GM12878 (cell line): ENCODE measurements at regions not wholly inside any gene's neighbourhood (a gene's known extent, or its start where the extent isn't known, plus 50 kb on each side); places are given as distances from the start of the nearest gene placed in this dataset.

ENCODE experiments used
- ATAC-seq: fragments of 200-7000 bp; cut with Tn5 transposase; 3 replicates; pipeline ENCODE4 v1.9.1; 2020; ENCODE audit warnings: mild to moderate bottlenecking, moderate library complexity
- BruUV-seq: library from RNA; stranded (reverse); fragments of 400-500 nt; replicated peaks from 2 replicates; lab custom pipeline; 2021; lab: Mats Ljungman, UMichigan
- CTCF ChIA-PET: fragments of 300-600 bp; sonication (Branson Sonifier 250); formaldehyde crosslinking; extraction: SDS; loops from one replicate; lab custom pipeline; 2021; ENCODE audit warnings: inconsistent platforms; lab: Yijun Ruan, JAX
- POLR2A ChIA-PET: fragments of 350-600 bp; formaldehyde crosslinking; extraction: SDS; loops from one replicate; lab custom pipeline; 2021; ENCODE audit warnings: inconsistent platforms; lab: Charles Lee
- RAD21 ChIA-PET: fragments of 300-600 bp; sonication (Branson Sonifier 250); formaldehyde crosslinking; loops from one replicate; lab custom pipeline; 2023; ENCODE audit warnings: antibody characterized with exemption; ENCODE audit not compliant: unreplicated experiment; lab: Charles Lee
- SMC1A ChIA-PET: fragments of 300-600 bp; sonication (Branson Sonifier 250); formaldehyde crosslinking; loops from one replicate; lab custom pipeline; 2023; ENCODE audit not compliant: unreplicated experiment, uncharacterized antibody; lab: Charles Lee
- DNase-seq: peaks from one replicate; pipeline ENCODE4 v3.0.0-alpha.2; 2011; ENCODE audit warnings: low read depth, low spot score
- FAIRE-seq: peaks from 3 replicates; lab custom pipeline; 2011; peaks lifted over from hg19 to GRCh38; lab: Jason Lieb, UNC
- H2AFZ ChIP-seq: 2 replicates; pipeline ENCODE4 v1.6.0; 2011; ENCODE audit warnings: low read depth, low read length, control low read depth; ENCODE audit not compliant: control insufficient read depth
- H3K27ac ChIP-seq: 2 replicates; pipeline ENCODE4 v1.5.1; 2011; ENCODE audit warnings: control low read depth; ENCODE audit not compliant: control insufficient read depth, insufficient read depth
- H3K27me3 ChIP-seq, 2 experiments: replicated peaks in 1 of 2; 2 replicates each; pipeline versions ENCODE4 v1.6.0 to v1.6.1; 2011; ENCODE audit warnings: low read length in 1 of 2; ENCODE audit not compliant: control insufficient read depth in 2 of 2, insufficient read depth in 2 of 2
- H3K36me3 ChIP-seq, 2 experiments: 2 replicates each; pipeline ENCODE4 v1.5.1; 2011; ENCODE audit warnings: low read length in 1 of 2; ENCODE audit not compliant: control insufficient read depth in 2 of 2, insufficient read depth in 2 of 2
- H3K4me1 ChIP-seq: 2 replicates; pipeline ENCODE4 v1.6.1; 2011; ENCODE audit warnings: mild to moderate bottlenecking, low read length, moderate library complexity, mixed read lengths; ENCODE audit not compliant: control insufficient read depth, insufficient read depth
- H3K4me2 ChIP-seq: 2 replicates; pipeline ENCODE4 v1.6.0; 2011; ENCODE audit warnings: control low read depth; ENCODE audit not compliant: control insufficient read depth, insufficient read depth
- H3K4me3 ChIP-seq: fragments of 200-600 bp; sonication (generic); 2 replicates; pipeline ENCODE4 v1.5.1; 2016
- H3K79me2 ChIP-seq: 2 replicates; pipeline ENCODE4 v1.6.0; 2011; ENCODE audit warnings: low read length; ENCODE audit not compliant: control insufficient read depth, insufficient read depth
- H3K9ac ChIP-seq: 2 replicates; pipeline ENCODE4 v1.8.0; 2011; ENCODE audit warnings: low read length, control low read depth, mixed read lengths; ENCODE audit not compliant: control insufficient read depth, insufficient read depth
- H3K9me3 ChIP-seq: replicated peaks from 3 replicates; pipeline ENCODE4 v1.5.1; 2011; ENCODE audit warnings: mild to moderate bottlenecking, low read length; ENCODE audit not compliant: control insufficient read depth, insufficient read depth
- H4K20me1 ChIP-seq: 2 replicates; pipeline ENCODE4 v1.6.0; 2011; ENCODE audit not compliant: control insufficient read depth, insufficient read depth
- E2F4 ChIP-seq: IDR thresholded peaks from 2 replicates; pipeline ENCODE4 v1.6.1; 2012; ENCODE audit warnings: low read depth, low read length, improper control_type of control experiment
- EZH2 ChIP-seq: IDR thresholded peaks from 2 replicates; pipeline ENCODE4 v1.6.1; 2012; ENCODE audit warnings: low read depth, mild to moderate bottlenecking, control low read depth, inconsistent platforms, low read length, borderline replicate concordance; ENCODE audit not compliant: control insufficient read depth
- HDGF ChIP-seq: fragments of 450-650 bp; IDR thresholded peaks from 2 replicates; pipeline ENCODE4 v1.6.1; 2016; ENCODE audit warnings: antibody characterized with exemption
- NFYA ChIP-seq: IDR thresholded peaks from 2 replicates; pipeline ENCODE4 v1.6.1; 2011; ENCODE audit warnings: low read depth, mild to moderate bottlenecking, low read length, improper control_type of control experiment, borderline replicate concordance
- NR2F1 ChIP-seq: fragments of 450-650 bp; conservative IDR thresholded peaks from 2 replicates; pipeline ENCODE4 v1.6.1; 2017; ENCODE audit warnings: mild to moderate bottlenecking
- RB1 ChIP-seq: fragments of 450-650 bp; formaldehyde crosslinking; IDR thresholded peaks from 2 replicates; pipeline ENCODE4 v1.6.1; 2017; ENCODE audit warnings: mild to moderate bottlenecking, borderline replicate concordance
- RBBP5 ChIP-seq: fragments of 200-600 bp; sonication (generic); conservative IDR thresholded peaks from 2 replicates; pipeline ENCODE4 v1.6.1; 2016
- YBX1 ChIP-seq: fragments of 450-650 bp; IDR thresholded peaks from 2 replicates; pipeline ENCODE4 v1.6.1; 2016; ENCODE audit warnings: antibody characterized with exemption
- ZBTB33 ChIP-seq: fragments of 450-650 bp; IDR thresholded peaks from 2 replicates; pipeline ENCODE4 v1.6.1; 2017; ENCODE audit warnings: mild to moderate bottlenecking
- ZNF217 ChIP-seq: fragments of 450-650 bp; IDR thresholded peaks from 2 replicates; pipeline ENCODE4 v1.6.1; 2017; ENCODE audit warnings: antibody characterized with exemption, mild to moderate bottlenecking
- WGBS: methylation state at CpG from one replicate; pipeline ENCODE4 v1.1.6; 2016; ENCODE audit warnings: low lambda C conversion rate; ENCODE audit not compliant: insufficient replicate concordance, insufficient coverage; ENCODE audit errors: missing lambda C conversion rate; 5-methylcytosine and 5-hydroxymethylcytosine counted together
- in situ Hi-C: fragments of 300-500 bp; cut with MboI; formaldehyde crosslinking; loops from 9 replicates; pipeline ENCODE4 v1.14.3; 2018; ENCODE audit warnings: mixed read lengths
- intact Hi-C: fragments of 100-400 bp; cut with micrococcal nuclease; formaldehyde crosslinking; loops from one replicate; pipeline ENCODE4 v1.14.2; 2022; ENCODE audit not compliant: unreplicated experiment

- ChIA-PET SMC1A (no interaction called here), POLR2A (no interaction called here), CTCF (no interaction called here), RAD21 (no interaction called here)
- TF ChIP-seq NFYA, result no peak
- TF ChIP-seq ZBTB33, result no peak
- no peak for TF ChIP-seq RBBP5
- TF ChIP-seq NR2F1, result no peak
- TF ChIP-seq ZNF217, result no peak
- TF ChIP-seq RB1, result no peak
- TF ChIP-seq HDGF, result no peak
- no peak for TF ChIP-seq YBX1
- TF ChIP-seq EZH2, result no peak
- TF ChIP-seq E2F4, result no peak
- Histone ChIP-seq H3K9ac (no peak overlapping the region), H3K36me3 (no peaks in the 10 kb centered on the region), H3K4me3 (no peak overlapping the region), H3K4me2 (no peak overlapping the region), H3K4me1 (no peaks in the 10 kb centered on the region), H2AFZ (no peak overlapping the region), H3K27me3 (peaks cover 5 to 6% of the 10 kb centered on the region in 2 experiments; a peak in 3 of 4 replicates), H4K20me1 (no peaks in the 10 kb centered on the region), H3K9me3 (no peaks in the 10 kb centered on the region), H3K27ac (no peak overlapping the region), H3K79me2 (no peaks in the 10 kb centered on the region)
- intact Hi-C loops (no loop called here), in situ Hi-C loops (no loop called here)
- DNase-seq, result no peak
- 0% methylated on average over 4 of the region's 4 CpGs for WGBS
- no peak for FAIRE-seq
- BruUV-seq, result no TSS peak
- no peak for ATAC-seq
Observed at GRCh38 chr15:77689821-77690220, 57.1 kb upstream of the LINGO1 start.
